ENCODE measurements at regions not wholly inside any gene's neighbourhood (a gene's known extent, or its start where the extent isn't known, plus 50 kb on each side); places are given as distances from the start of the nearest gene placed in this dataset.

DNA sequence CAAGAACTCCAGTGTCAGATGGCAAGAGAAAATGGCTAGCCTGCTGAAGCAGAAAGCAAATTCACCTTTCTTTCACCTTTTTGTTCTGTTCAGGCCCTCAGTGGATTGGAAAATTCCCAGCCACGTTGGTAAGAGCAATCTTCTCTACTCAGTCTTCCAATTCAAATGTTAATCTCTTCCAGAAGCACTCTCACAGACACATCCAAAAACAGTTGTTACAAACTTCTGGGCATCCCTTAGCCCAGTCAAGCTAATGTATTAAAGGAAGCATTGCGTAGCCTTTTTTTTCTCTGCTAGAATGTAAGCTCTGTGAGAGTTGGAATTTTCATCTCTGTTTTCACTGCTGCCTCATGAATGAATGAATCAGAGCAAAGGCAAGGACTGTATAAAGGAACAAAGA lies 109.2 kb upstream of the ROBO2 start:
- Histone ChIP-seq H3K27me3 (no peaks in the 10 kb centered on the region), H3K9me3 (replicated peaks in 1 of 3) (no peaks in the 10 kb centered on the region), H3K27ac (no peak overlapping the region), H3K4me1 (replicated peaks in 1 of 2) (no peaks in the 10 kb centered on the region), H3K4me3 (no peak overlapping the region), H3K36me3 (replicated peaks in 1 of 2) (no peaks in the 10 kb centered on the region)
- intact Hi-C loops (cut with DNase I) = no loop called here
- TF ChIP-seq CTCF (IDR thresholded peaks at IDR 0.05) (no peak), POLR2A (IDR thresholded peaks at IDR 0.05) (no peak)
- DNase-seq = no peak
- WGBS, 4 donors = 52 to 63% (median 62%) methylated on average over 2 of the region's 2 CpGs

DNA sequence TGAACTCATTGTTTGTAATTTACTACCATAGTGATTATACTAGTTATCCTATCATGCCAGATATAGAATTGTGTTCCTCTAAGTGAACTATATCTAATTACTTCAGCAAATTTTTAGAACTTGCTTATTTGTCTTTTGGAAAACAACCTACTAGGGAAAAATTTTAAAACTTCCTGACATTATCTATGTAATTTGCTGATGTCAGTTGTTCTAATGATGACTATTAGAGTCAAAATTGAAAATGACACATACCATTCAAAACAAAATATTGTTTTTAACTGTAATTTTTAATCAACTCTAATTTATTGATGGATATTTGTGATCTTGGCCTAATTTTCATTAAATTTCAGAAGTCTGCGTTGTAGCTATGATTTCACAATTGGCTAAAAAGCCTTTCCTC lies 106.7 kb upstream of the ROBO2 start:
- H3K4me3 ChIP-seq = no peak overlapping the region
- 0 to 90% (median 61%) methylated on average over 1 of the region's 1 CpG for WGBS, 4 donors
- H3K4me1 ChIP-seq (replicated peaks in 1 of 2) = no peaks in the 10 kb centered on the region
- no peaks in the 10 kb centered on the region for H3K27me3 ChIP-seq
- TF ChIP-seq CTCF (IDR thresholded peaks at IDR 0.05) (no peak), POLR2A (IDR thresholded peaks at IDR 0.05) (no peak)
- H3K9me3 ChIP-seq (replicated peaks in 1 of 3) = no peaks in the 10 kb centered on the region
- DNase-seq = no peak
- intact Hi-C loops (cut with DNase I) = no loop called here
- no peak overlapping the region for H3K27ac ChIP-seq
- no peaks in the 10 kb centered on the region for H3K36me3 ChIP-seq (replicated peaks in 1 of 2)

- no peaks in the 10 kb centered on the region for H3K36me3 ChIP-seq (replicated peaks in 1 of 2)
- no peak for DNase-seq
- H3K27me3 ChIP-seq = no peaks in the 10 kb centered on the region
- TF ChIP-seq POLR2A (IDR thresholded peaks at IDR 0.05) (no peak), CTCF (IDR thresholded peaks at IDR 0.05) (no peak)
- no peak overlapping the region for H3K27ac ChIP-seq
- no peak overlapping the region for H3K4me3 ChIP-seq
- intact Hi-C loops (cut with DNase I) = no loop called here
- H3K4me1 ChIP-seq (replicated peaks in 1 of 2) = no peaks in the 10 kb centered on the region
- no peaks in the 10 kb centered on the region for H3K9me3 ChIP-seq (replicated peaks in 1 of 3)
Observed at GRCh38 chr3:76938962-76939361, 100.9 kb upstream of the ROBO2 start.

DNA sequence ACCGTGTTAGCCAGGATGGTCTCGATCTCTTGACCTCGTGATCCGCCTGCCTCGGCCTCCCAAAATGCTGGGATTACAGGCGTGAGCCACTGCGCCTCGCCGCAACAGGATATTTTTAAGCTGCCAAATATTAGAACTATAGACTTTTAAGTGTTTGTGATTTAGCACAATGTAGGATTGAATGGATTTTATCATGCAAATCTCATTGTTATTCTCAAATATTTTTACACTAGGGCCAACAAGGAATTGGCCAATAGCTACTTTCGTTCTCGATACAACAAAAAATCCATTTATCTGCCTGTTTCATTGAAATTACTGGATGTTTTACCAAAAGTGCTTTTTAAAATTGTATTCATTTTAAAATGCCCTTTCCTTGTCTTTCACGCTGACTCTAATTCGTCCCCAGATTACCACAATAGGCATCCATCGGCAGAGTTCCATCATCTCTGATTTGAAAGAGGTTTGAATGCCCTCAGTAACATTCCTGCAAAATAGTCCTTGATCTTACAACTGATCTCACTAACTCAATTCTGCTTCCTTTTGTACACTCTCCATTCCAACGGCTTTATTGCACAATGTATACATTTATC lies 99.6 kb upstream of the ROBO2 start:
- Histone ChIP-seq H3K9me3 (replicated peaks in 1 of 3) (no peaks in the 10 kb centered on the region), H3K27me3 (no peaks in the 10 kb centered on the region), H3K4me3 (no peak overlapping the region), H3K27ac (no peak overlapping the region), H3K36me3 (replicated peaks in 1 of 2) (no peaks in the 10 kb centered on the region), H3K4me1 (replicated peaks in 1 of 2) (no peaks in the 10 kb centered on the region)
- DNase-seq = no peak
- TF ChIP-seq POLR2A (IDR thresholded peaks at IDR 0.05) (no peak), CTCF (IDR thresholded peaks at IDR 0.05) (no peak)
- WGBS, 4 donors = 84 to 92% (median 86%) methylated on average over 15 of the region's 15 CpGs
- intact Hi-C loops (cut with DNase I) = no loop called here
